ENCODE measurements at regions not wholly inside any gene's neighbourhood (a gene's known extent, or its start where the extent isn't known, plus 50 kb on each side); places are given as distances from the start of the nearest gene placed in this dataset.
A peak's percentile ranks its signal among the peaks of the same experiment; 100 is the strongest.

- no peak overlapping the region for H3K4me2 ChIP-seq
- no peak overlapping the region for H3K27ac ChIP-seq
- no peaks in the 10 kb centered on the region for H3K27me3 ChIP-seq (ENCODE audit: insufficient read depth, low read depth)
- no peaks in the 10 kb centered on the region for H3K79me2 ChIP-seq (ENCODE audit: insufficient read depth, low read depth)
- no peak overlapping the region for H3K4me3 ChIP-seq (IDR thresholded peaks at IDR 0.05; ENCODE audit: insufficient read depth, low read depth, low read length)
- peak; percentile 74 for TF ChIP-seq CTCF (conservative IDR thresholded peaks at IDR 0.05; ENCODE audit: low read depth, low read length)
- no peak overlapping the region for H3K9ac ChIP-seq
- no peaks in the 10 kb centered on the region for H3K4me1 ChIP-seq (ENCODE audit: low read depth, poor library complexity, severe bottlenecking)
- H4K20me1 ChIP-seq (ENCODE audit: insufficient read depth), result no peaks in the 10 kb centered on the region
- no peaks in the 10 kb centered on the region for H3K36me3 ChIP-seq (ENCODE audit: insufficient read depth)
- H2AFZ ChIP-seq (ENCODE audit: low read depth), result no peak overlapping the region
Measured at GRCh38 chr14:83300476-83301064, 1766.9 kb upstream of the SEL1L start.

GRCh38 chr14:83301791-83302190 lies 1768.1 kb upstream of the SEL1L start:
- Histone ChIP-seq H3K9ac (no peak overlapping the region), H3K4me3 (IDR thresholded peaks at IDR 0.05; ENCODE audit: insufficient read depth, low read depth, low read length) (no peak overlapping the region), H3K79me2 (ENCODE audit: insufficient read depth, low read depth) (no peaks in the 10 kb centered on the region), H3K4me1 (ENCODE audit: low read depth, poor library complexity, severe bottlenecking) (no peaks in the 10 kb centered on the region), H3K36me3 (ENCODE audit: insufficient read depth) (no peaks in the 10 kb centered on the region), H3K4me2 (no peak overlapping the region), H3K27ac (no peak overlapping the region), H2AFZ (ENCODE audit: low read depth) (no peak overlapping the region), H3K27me3 (ENCODE audit: insufficient read depth, low read depth) (no peaks in the 10 kb centered on the region), H4K20me1 (ENCODE audit: insufficient read depth) (no peaks in the 10 kb centered on the region)
- TF ChIP-seq CTCF (conservative IDR thresholded peaks at IDR 0.05; ENCODE audit: low read depth, low read length), result no peak

- H2AFZ ChIP-seq (ENCODE audit: low read depth), result no peak overlapping the region
- H3K4me2 ChIP-seq, result no peak overlapping the region
- H3K9ac ChIP-seq, result no peak overlapping the region
- H3K4me3 ChIP-seq (IDR thresholded peaks at IDR 0.05; ENCODE audit: insufficient read depth, low read depth, low read length), result no peak overlapping the region
- H3K4me1 ChIP-seq (ENCODE audit: low read depth, poor library complexity, severe bottlenecking), result no peaks in the 10 kb centered on the region
- no peaks in the 10 kb centered on the region for H3K36me3 ChIP-seq (ENCODE audit: insufficient read depth)
- no peaks in the 10 kb centered on the region for H3K27me3 ChIP-seq (ENCODE audit: insufficient read depth, low read depth)
- H3K27ac ChIP-seq, result no peak overlapping the region
- H3K79me2 ChIP-seq (ENCODE audit: insufficient read depth, low read depth), result no peaks in the 10 kb centered on the region
- TF ChIP-seq CTCF (conservative IDR thresholded peaks at IDR 0.05; ENCODE audit: low read depth, low read length), result no peak
- H4K20me1 ChIP-seq (ENCODE audit: insufficient read depth), result no peaks in the 10 kb centered on the region
Measured at GRCh38 chr14:83309211-83309610, 1775.6 kb upstream of the SEL1L start.

- Histone ChIP-seq H4K20me1 (ENCODE audit: insufficient read depth) (no peaks in the 10 kb centered on the region), H3K4me1 (ENCODE audit: low read depth, poor library complexity, severe bottlenecking) (no peaks in the 10 kb centered on the region)
Measured at GRCh38 chr14:83309833-83310232, 1776.2 kb upstream of the SEL1L start.

More at GRCh38 chr14:83309833-83310232, 1776.2 kb upstream of the SEL1L start:
- Histone ChIP-seq H3K27ac (no peak overlapping the region), H3K4me3 (IDR thresholded peaks at IDR 0.05; ENCODE audit: insufficient read depth, low read depth, low read length) (no peak overlapping the region), H3K4me2 (no peak overlapping the region), H3K27me3 (ENCODE audit: insufficient read depth, low read depth) (no peaks in the 10 kb centered on the region), H3K79me2 (ENCODE audit: insufficient read depth, low read depth) (no peaks in the 10 kb centered on the region), H3K9ac (no peak overlapping the region), H3K36me3 (ENCODE audit: insufficient read depth) (no peaks in the 10 kb centered on the region), H2AFZ (ENCODE audit: low read depth) (no peak overlapping the region)
- TF ChIP-seq CTCF (conservative IDR thresholded peaks at IDR 0.05; ENCODE audit: low read depth, low read length), result no peak
